Liver (tissue), 8 donors: ENCODE measurements at regions not wholly inside any gene's neighbourhood (a gene's known extent, or its start where the extent isn't known, plus 50 kb on each side); places are given as distances from the start of the nearest gene placed in this dataset.

Experiments
- DNase-seq: peaks from one replicate; pipeline ENCODE4 v3.0.0-alpha.2; 2017; ENCODE audit warnings: low spot score
- H3K27ac ChIP-seq, 2 donors: one replicate each; pipeline ENCODE4 v1.7.0; 2013; ENCODE audit warnings: inconsistent platforms in 2 of 2, low read length in 2 of 2, control low read depth in 1 of 2, low read depth in 1 of 2, mild to moderate bottlenecking in 1 of 2
- H3K27me3 ChIP-seq, 4 donors: one replicate each; pipeline versions ENCODE4 v1.6.1 to v1.7.0; 2013; ENCODE audit warnings: low read length in 3 of 4, inconsistent platforms in 1 of 4, mild to moderate bottlenecking in 1 of 4, moderate library complexity in 1 of 4; ENCODE audit not compliant: control insufficient read depth in 4 of 4, insufficient read depth in 4 of 4
- H3K36me3 ChIP-seq, 4 donors: one replicate each; pipeline versions ENCODE4 v1.6.1 to v1.7.0; 2013; ENCODE audit warnings: low read length in 3 of 4, mild to moderate bottlenecking in 3 of 4, low read depth in 1 of 4, moderate library complexity in 1 of 4; ENCODE audit not compliant: control insufficient read depth in 4 of 4, insufficient read depth in 3 of 4
- H3K4me1 ChIP-seq, 4 donors: one replicate each; pipeline versions ENCODE4 v1.6.1 to v1.7.0; 2013; ENCODE audit warnings: low read length in 3 of 4, mild to moderate bottlenecking in 3 of 4, moderate library complexity in 1 of 4; ENCODE audit not compliant: control insufficient read depth in 4 of 4, insufficient read depth in 4 of 4
- H3K4me3 ChIP-seq, 3 donors: one replicate each; pipeline versions ENCODE4 v1.6.1 to v1.7.0; 2013; ENCODE audit warnings: low read length in 3 of 3, control low read depth in 1 of 3, low read depth in 1 of 3, mild to moderate bottlenecking in 1 of 3
- H3K9ac ChIP-seq, 2 donors: one replicate each; pipeline ENCODE4 v1.7.0; 2013; ENCODE audit warnings: low read length in 2 of 2, mild to moderate bottlenecking in 2 of 2, moderate library complexity in 2 of 2, control low read depth in 1 of 2, low read depth in 1 of 2
- H3K9me3 ChIP-seq, 4 donors: one replicate each; pipeline versions ENCODE4 v1.6.1 to v1.7.0; 2013; ENCODE audit warnings: low read length in 3 of 4; ENCODE audit not compliant: control insufficient read depth in 4 of 4
- EGR1 ChIP-seq, 2 donors: IDR thresholded peaks; 2 replicates each; pipeline ENCODE4 v1.6.1; 2016 to 2018; ENCODE audit warnings: antibody characterized with exemption in 2 of 2, low read depth in 2 of 2
- FOXA1 ChIP-seq: IDR thresholded peaks from 2 replicates; pipeline ENCODE4 v1.6.1; 2016; ENCODE audit warnings: antibody characterized with exemption
- FOXA2 ChIP-seq: IDR thresholded peaks from 2 replicates; pipeline ENCODE4 v1.6.1; 2016; ENCODE audit warnings: antibody characterized with exemption
- GABPA ChIP-seq, 2 donors: IDR thresholded peaks in 1 of 2; conservative IDR thresholded peaks in 1 of 2; 2 replicates each; pipeline ENCODE4 v1.6.1; 2016; ENCODE audit warnings: antibody characterized with exemption in 2 of 2, mild to moderate bottlenecking in 1 of 2, moderate library complexity in 1 of 2
- HNF4A ChIP-seq, 2 donors: conservative IDR thresholded peaks; 2 replicates each; pipeline ENCODE4 v1.6.1; 2016; ENCODE audit warnings: antibody characterized with exemption in 2 of 2, mild to moderate bottlenecking in 2 of 2
- HNF4G ChIP-seq: IDR thresholded peaks from 2 replicates; pipeline ENCODE4 v1.6.1; 2016; ENCODE audit warnings: antibody characterized with exemption
- JUND ChIP-seq, 2 donors: IDR thresholded peaks; 2 replicates each; pipeline ENCODE4 v1.6.1; 2016; ENCODE audit warnings: antibody characterized with exemption in 2 of 2
- NR2F2 ChIP-seq: IDR thresholded peaks from 2 replicates; pipeline ENCODE4 v1.6.1; 2016; ENCODE audit warnings: antibody characterized with exemption
- RAD21 ChIP-seq, 2 donors: IDR thresholded peaks; 2 replicates each; pipeline ENCODE4 v1.6.1; 2016; ENCODE audit warnings: antibody characterized with exemption in 2 of 2, mild to moderate bottlenecking in 2 of 2
- REST ChIP-seq: IDR thresholded peaks from 2 replicates; pipeline ENCODE4 v1.6.1; 2016; ENCODE audit warnings: antibody characterized with exemption, mild to moderate bottlenecking
- RXRA ChIP-seq, 2 donors: IDR thresholded peaks; 2 replicates each; pipeline ENCODE4 v1.6.1; 2017 to 2018; ENCODE audit warnings: antibody characterized with exemption in 2 of 2, mild to moderate bottlenecking in 1 of 2
- SP1 ChIP-seq: IDR thresholded peaks from 2 replicates; pipeline ENCODE4 v1.6.1; 2018; ENCODE audit warnings: antibody characterized with exemption, mild to moderate bottlenecking
- TAF1 ChIP-seq: conservative IDR thresholded peaks from 2 replicates; pipeline ENCODE4 v1.6.1; 2016; ENCODE audit warnings: antibody characterized with exemption, mild to moderate bottlenecking
- YY1 ChIP-seq: IDR thresholded peaks from 2 replicates; pipeline ENCODE4 v1.6.1; 2016; ENCODE audit warnings: antibody characterized with exemption, mild to moderate bottlenecking
- ZBTB33 ChIP-seq: IDR thresholded peaks from 2 replicates; pipeline ENCODE4 v1.6.1; 2016; ENCODE audit warnings: antibody characterized with exemption
- WGBS: extraction: QIAGEN DNeasy Blood & Tissue Kit; methylation state at CpG from one replicate; pipeline ENCODE4 v1.1.7; 2013; 5-methylcytosine and 5-hydroxymethylcytosine counted together
- TF ChIP-seq, protein P1 (sequence below): IDR thresholded peaks from 2 replicates; pipeline ENCODE4 v1.6.1; 2016; ENCODE audit warnings: antibody characterized with exemption
- TF ChIP-seq, protein P2 (sequence below): IDR thresholded peaks from 2 replicates; pipeline ENCODE4 v1.6.1; 2016; ENCODE audit warnings: antibody characterized with exemption
- TF ChIP-seq, protein P3 (sequence below): fragments of 150-350 bp; IDR thresholded peaks from 2 replicates; pipeline ENCODE4 v1.5.1; 2017; ENCODE audit warnings: improper control_type of control experiment, low read depth, low read length; ENCODE audit not compliant: missing input control
- donor health status: healthy.
- donor health status: healthy.
- donor health status: healthy.
- donor health status: healthy.
- donor health status: healthy.

DNA sequence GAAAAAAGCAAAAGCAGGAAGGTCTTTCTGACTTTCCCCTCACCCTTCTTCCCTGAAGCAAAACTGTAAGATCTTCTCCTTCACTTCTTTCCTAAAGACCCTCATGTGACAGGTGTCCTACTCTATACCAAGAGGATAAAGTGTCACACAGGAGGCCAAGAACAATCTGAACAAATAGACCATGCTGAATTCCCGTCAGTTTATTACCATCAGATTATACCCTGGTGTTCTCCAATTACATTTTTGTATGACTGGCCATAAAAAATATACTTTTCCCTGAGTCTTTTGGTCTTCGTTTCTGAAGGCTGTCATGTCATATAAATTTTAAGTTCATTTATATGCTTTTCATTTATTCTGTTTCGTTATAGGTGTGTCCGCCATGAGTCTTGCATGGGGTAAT, 371.4 kb upstream of the CNTN4 start:
- Histone ChIP-seq H3K27ac (no peak overlapping the region), H3K27me3 (no peaks in the 10 kb centered on the region), H3K9me3 (no peaks in the 10 kb centered on the region), H3K36me3 (no peaks in the 10 kb centered on the region), H3K4me1 (peaks cover 3 to 13% (median 9%) of the 10 kb centered on the region in 4 donors), H3K9ac (no peak overlapping the region), H3K4me3 (no peak overlapping the region)
- DNase-seq: no peak
- TF ChIP-seq GABPA (IDR thresholded peaks at IDR 0.05 in 1 of 2, conservative IDR thresholded peaks at IDR 0.05 in 1 of 2) (no peak), FOXA1 (no peak), RAD21 (IDR thresholded peaks at IDR 0.05) (no peak), NR2F2 (no peak), ZBTB33 (no peak), REST (no peak)
- TF ChIP-seq, protein P1, sequence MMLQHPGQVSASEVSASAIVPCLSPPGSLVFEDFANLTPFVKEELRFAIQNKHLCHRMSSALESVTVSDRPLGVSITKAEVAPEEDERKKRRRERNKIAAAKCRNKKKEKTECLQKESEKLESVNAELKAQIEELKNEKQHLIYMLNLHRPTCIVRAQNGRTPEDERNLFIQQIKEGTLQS: no peak
- 75% methylated on average over 4 of the region's 4 CpGs for WGBS

DNA sequence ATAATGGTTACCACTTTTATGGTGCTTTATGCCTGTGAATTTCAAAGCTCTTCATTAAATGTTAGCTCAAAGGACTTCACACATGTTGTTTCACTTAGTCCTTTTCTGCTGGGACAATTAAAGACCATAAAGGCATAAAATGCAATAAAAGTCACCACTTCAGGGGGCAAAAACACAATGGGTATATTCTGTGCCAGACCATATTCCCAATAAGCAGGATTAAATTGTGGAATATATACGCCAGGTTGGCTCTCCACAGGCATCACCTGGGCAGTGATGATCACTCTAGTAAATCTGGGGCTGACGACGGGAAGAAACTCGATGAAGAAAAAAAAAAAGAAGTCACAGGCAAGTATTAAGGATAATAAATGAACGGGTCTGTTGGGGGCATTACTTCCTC, 370.2 kb upstream of the CNTN4 start:
- no peaks in the 10 kb centered on the region for H3K27me3 ChIP-seq

More for the DNA sequence above, 370.2 kb upstream of the CNTN4 start:
- Histone ChIP-seq H3K36me3 (no peaks in the 10 kb centered on the region), H3K4me3 (no peak overlapping the region), H3K9me3 (no peaks in the 10 kb centered on the region), H3K9ac (no peak overlapping the region), H3K4me1 (peaks cover 3 to 13% (median 9%) of the 10 kb centered on the region in 4 donors), H3K27ac (no peak overlapping the region)
- TF ChIP-seq JUND (IDR thresholded peaks at IDR 0.05): no peak
- TF ChIP-seq NR2F2: no peak
- no peak for TF ChIP-seq RXRA (IDR thresholded peaks at IDR 0.05)
- TF ChIP-seq HNF4A (conservative IDR thresholded peaks at IDR 0.05): no peak
- TF ChIP-seq, protein P2, sequence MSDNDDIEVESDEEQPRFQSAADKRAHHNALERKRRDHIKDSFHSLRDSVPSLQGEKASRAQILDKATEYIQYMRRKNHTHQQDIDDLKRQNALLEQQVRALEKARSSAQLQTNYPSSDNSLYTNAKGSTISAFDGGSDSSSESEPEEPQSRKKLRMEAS: no peak
- TF ChIP-seq HNF4G: no peak
- TF ChIP-seq, protein P3, sequence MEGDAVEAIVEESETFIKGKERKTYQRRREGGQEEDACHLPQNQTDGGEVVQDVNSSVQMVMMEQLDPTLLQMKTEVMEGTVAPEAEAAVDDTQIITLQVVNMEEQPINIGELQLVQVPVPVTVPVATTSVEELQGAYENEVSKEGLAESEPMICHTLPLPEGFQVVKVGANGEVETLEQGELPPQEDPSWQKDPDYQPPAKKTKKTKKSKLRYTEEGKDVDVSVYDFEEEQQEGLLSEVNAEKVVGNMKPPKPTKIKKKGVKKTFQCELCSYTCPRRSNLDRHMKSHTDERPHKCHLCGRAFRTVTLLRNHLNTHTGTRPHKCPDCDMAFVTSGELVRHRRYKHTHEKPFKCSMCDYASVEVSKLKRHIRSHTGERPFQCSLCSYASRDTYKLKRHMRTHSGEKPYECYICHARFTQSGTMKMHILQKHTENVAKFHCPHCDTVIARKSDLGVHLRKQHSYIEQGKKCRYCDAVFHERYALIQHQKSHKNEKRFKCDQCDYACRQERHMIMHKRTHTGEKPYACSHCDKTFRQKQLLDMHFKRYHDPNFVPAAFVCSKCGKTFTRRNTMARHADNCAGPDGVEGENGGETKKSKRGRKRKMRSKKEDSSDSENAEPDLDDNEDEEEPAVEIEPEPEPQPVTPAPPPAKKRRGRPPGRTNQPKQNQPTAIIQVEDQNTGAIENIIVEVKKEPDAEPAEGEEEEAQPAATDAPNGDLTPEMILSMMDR: no peak
- no peak for TF ChIP-seq REST
- no peak for TF ChIP-seq ZBTB33
- TF ChIP-seq RAD21 (IDR thresholded peaks at IDR 0.05): no peak
- TF ChIP-seq EGR1 (IDR thresholded peaks at IDR 0.05; ENCODE audit: low read depth in 2 of 2): no peak
- TF ChIP-seq SP1: no peak
- no peak for TF ChIP-seq TAF1
- no peak for TF ChIP-seq FOXA2
- TF ChIP-seq YY1: no peak
- TF ChIP-seq GABPA (IDR thresholded peaks at IDR 0.05 in 1 of 2, conservative IDR thresholded peaks at IDR 0.05 in 1 of 2): no peak
- DNase-seq: no peak
- 80% methylated on average over 5 of the region's 5 CpGs for WGBS
